HL-60 (cell line): ENCODE measurements at regions not wholly inside any gene's neighbourhood (a gene's known extent, or its start where the extent isn't known, plus 50 kb on each side); places are given as distances from the start of the nearest gene placed in this dataset.

ENCODE experiments used
- DNase-seq, 2 experiments: peaks; one replicate each; pipeline ENCODE4 v3.0.0-alpha.2; 2010 to 2020; ENCODE audit warnings: low read depth in 1 of 2, low spot score in 1 of 2
- H3K27ac ChIP-seq: fragments of 250-450 bp; sonication (Bioruptor Pico); replicated peaks from 2 replicates; pipeline ENCODE4 v1.5.1; 2020; ENCODE audit warnings: mild to moderate bottlenecking, moderate library complexity
- H3K27me3 ChIP-seq: fragments of 250-450 bp; sonication (Bioruptor Pico); 2 replicates; pipeline ENCODE4 v1.5.1; 2021; ENCODE audit warnings: mild to moderate bottlenecking, moderate library complexity; ENCODE audit not compliant: insufficient read depth, poor library complexity, severe bottlenecking
- H3K4me3 ChIP-seq: replicated peaks from 2 replicates; pipeline ENCODE4 v1.5.1; 2011; ENCODE audit warnings: mild to moderate bottlenecking, control low read depth, low read length; ENCODE audit not compliant: insufficient read depth
- CTCF ChIP-seq: IDR thresholded peaks from one replicate; pipeline ENCODE4 v1.5.1; 2011; ENCODE audit warnings: low read length, control low read depth, inconsistent platforms; ENCODE audit not compliant: insufficient read depth
- GABPA ChIP-seq: IDR thresholded peaks from 2 replicates; pipeline ENCODE4 v1.6.1; 2012; ENCODE audit warnings: low read depth
- POLR2AphosphoS5 ChIP-seq: IDR thresholded peaks from 2 replicates; pipeline ENCODE4 v1.6.1; 2012; ENCODE audit warnings: low read depth
- SPI1 ChIP-seq: IDR thresholded peaks from 2 replicates; pipeline ENCODE4 v1.6.1; 2012; ENCODE audit warnings: low read depth, mild to moderate bottlenecking, borderline replicate concordance
- TF ChIP-seq, protein P1 (sequence below): IDR thresholded peaks from 2 replicates; pipeline ENCODE4 v1.6.1; 2012; ENCODE audit warnings: low read depth; ENCODE audit not compliant: insufficient replicate concordance

- H3K4me3 ChIP-seq: no peak overlapping the region
- TF ChIP-seq CTCF (no peak), GABPA (no peak), POLR2AphosphoS5 (no peak), SPI1 (no peak)
- TF ChIP-seq, protein P1, sequence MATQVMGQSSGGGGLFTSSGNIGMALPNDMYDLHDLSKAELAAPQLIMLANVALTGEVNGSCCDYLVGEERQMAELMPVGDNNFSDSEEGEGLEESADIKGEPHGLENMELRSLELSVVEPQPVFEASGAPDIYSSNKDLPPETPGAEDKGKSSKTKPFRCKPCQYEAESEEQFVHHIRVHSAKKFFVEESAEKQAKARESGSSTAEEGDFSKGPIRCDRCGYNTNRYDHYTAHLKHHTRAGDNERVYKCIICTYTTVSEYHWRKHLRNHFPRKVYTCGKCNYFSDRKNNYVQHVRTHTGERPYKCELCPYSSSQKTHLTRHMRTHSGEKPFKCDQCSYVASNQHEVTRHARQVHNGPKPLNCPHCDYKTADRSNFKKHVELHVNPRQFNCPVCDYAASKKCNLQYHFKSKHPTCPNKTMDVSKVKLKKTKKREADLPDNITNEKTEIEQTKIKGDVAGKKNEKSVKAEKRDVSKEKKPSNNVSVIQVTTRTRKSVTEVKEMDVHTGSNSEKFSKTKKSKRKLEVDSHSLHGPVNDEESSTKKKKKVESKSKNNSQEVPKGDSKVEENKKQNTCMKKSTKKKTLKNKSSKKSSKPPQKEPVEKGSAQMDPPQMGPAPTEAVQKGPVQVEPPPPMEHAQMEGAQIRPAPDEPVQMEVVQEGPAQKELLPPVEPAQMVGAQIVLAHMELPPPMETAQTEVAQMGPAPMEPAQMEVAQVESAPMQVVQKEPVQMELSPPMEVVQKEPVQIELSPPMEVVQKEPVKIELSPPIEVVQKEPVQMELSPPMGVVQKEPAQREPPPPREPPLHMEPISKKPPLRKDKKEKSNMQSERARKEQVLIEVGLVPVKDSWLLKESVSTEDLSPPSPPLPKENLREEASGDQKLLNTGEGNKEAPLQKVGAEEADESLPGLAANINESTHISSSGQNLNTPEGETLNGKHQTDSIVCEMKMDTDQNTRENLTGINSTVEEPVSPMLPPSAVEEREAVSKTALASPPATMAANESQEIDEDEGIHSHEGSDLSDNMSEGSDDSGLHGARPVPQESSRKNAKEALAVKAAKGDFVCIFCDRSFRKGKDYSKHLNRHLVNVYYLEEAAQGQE: no peak
- DNase-seq: no peak
- peaks cover 4% of the 10 kb centered on the region for H3K27me3 ChIP-seq
- H3K27ac ChIP-seq: no peak overlapping the region
These were observed 126.5 kb downstream of the TTC32 start for GRCh38 chr2:19775315-19775714.

DNA sequence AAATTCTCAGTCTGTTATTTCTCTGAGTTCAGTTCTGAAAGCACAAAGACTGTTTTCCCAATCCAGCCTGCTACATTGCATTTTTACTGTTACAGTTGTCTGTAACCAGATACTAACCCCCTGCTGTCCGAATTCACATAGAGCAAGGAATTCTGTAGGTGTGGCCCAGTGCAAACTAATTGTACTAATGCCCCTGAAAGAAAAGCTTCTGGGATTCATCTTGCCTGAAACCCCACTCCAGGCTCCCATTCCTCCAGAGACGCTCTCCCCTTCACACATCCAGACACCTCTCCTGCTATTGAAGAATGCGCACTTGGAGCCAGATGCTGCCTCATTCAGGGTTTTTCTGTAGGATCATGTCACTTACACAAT, 127.0 kb downstream of the TTC32 start:
- H3K4me3 ChIP-seq: no peak overlapping the region
- DNase-seq: no peak
- H3K27ac ChIP-seq: no peak overlapping the region
- TF ChIP-seq POLR2AphosphoS5: no peak
- no peak for TF ChIP-seq GABPA
- no peak for TF ChIP-seq CTCF
- TF ChIP-seq SPI1: no peak
- TF ChIP-seq, protein P1: no peak
- H3K27me3 ChIP-seq: peaks cover 4% of the 10 kb centered on the region

DNA sequence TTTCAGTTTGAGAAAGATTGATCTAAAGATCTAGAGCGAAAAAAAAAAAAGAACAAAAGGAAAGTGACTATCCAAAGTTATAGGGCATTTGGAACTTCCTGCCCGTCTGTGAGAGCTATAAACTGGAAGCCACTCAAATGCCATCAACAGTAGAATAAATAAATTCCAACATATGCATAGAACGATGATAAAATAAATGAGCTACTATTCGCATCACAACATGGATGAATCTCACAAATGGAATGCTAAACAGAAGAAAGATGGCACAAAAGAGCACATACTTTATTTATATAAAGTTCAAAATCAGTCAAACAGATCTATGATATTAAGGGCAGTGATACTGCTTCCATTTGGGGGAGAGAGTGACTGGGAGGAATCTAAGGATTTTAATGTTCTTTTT, 128.8 kb downstream of the TTC32 start:
- Histone ChIP-seq H3K27ac (no peak overlapping the region), H3K4me3 (no peak overlapping the region), H3K27me3 (peaks cover 4% of the 10 kb centered on the region)
- TF ChIP-seq POLR2AphosphoS5: no peak
- no peak for TF ChIP-seq SPI1
- no peak for TF ChIP-seq GABPA
- no peak for TF ChIP-seq CTCF
- TF ChIP-seq, protein P1: no peak
- no peak for DNase-seq
